NCI-H748 (cell line): ENCODE measurements at regions not wholly inside any gene's neighbourhood (a gene's known extent, or its start where the extent isn't known, plus 50 kb on each side); places are given as distances from the start of the nearest gene placed in this dataset.
"Not testable (repeated sequence)": the region's sequence is repeated elsewhere in the genome, so short reads cannot be mapped to it uniquely, and the experiment has no call there.

Source experiments
- DNase-seq: peaks from one replicate; lab custom pipeline; 2025; ENCODE audit not compliant: unreplicated experiment; lab: John Stamatoyannopoulos, UW

GRCh38 chr3:27560484-27561056 lies 76.4 kb upstream of the SLC4A7 start:
- DNase-seq, result no peak

DNA sequence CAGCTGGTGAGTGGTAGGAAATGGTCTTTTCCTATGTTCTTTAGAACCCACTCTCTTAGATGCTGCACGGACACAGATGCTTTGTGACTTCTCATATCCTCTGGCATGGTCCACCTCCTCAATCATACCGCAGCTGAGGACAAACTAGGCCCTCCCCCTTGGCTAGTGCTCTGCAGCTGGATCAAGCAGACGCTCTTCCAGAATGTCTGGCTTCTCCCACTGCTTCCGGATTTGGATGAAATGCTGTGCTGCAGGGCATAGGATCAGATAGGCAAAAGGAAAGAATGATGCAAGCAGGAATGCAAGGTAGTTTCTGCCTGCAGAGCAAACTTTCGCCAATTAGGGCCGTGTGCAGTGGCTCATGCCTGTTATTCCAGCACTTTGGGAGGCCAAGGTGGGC lies 75.7 kb upstream of the SLC4A7 start:
- DNase-seq, result no peak

- no peak for DNase-seq
These were observed 75.2 kb upstream of the SLC4A7 start for GRCh38 chr3:27559381-27559780.

DNA sequence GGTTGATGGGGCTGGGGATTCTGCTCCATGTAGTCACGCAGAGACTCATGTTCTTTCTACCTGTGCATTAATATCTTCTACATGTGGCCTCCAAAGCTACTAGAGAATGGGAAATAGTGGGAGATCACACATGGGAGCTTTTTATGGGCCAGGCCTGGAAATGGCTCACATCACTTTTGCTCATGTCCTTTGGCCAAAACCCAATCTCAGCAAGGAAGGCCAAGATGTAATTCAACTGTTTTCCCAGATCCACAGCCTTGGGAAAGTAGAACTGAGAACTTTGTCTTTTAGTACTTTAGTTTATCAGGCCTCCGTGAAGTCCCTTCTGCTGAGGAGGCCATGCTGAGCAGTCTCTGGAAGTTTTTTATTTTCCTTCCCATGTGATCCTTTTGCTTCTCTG lies 73.2 kb upstream of the SLC4A7 start:
- no peak for DNase-seq

- DNase-seq, result no peak
These were observed 72.7 kb upstream of the SLC4A7 start for GRCh38 chr3:27556887-27557286.

DNA sequence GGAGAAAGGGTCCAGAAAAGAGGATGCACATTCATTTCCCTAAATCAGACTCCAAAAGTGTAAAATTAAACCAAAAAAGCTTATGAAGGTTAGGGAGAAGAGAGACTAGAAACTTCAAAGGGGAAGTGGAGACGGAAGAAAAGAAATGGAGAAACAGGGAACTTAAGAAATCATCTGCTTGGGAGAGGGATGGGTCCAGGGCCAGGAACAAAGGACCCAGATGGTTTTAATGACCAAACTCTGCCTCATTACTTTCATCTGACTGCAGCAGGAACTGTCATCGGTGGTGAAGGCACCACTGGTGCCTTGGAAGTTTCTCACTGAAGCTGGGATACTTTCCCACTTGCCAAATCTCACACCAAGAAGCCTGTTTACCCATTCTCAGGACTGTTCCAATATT lies 70.5 kb upstream of the SLC4A7 start:
- no peak for DNase-seq

DNA sequence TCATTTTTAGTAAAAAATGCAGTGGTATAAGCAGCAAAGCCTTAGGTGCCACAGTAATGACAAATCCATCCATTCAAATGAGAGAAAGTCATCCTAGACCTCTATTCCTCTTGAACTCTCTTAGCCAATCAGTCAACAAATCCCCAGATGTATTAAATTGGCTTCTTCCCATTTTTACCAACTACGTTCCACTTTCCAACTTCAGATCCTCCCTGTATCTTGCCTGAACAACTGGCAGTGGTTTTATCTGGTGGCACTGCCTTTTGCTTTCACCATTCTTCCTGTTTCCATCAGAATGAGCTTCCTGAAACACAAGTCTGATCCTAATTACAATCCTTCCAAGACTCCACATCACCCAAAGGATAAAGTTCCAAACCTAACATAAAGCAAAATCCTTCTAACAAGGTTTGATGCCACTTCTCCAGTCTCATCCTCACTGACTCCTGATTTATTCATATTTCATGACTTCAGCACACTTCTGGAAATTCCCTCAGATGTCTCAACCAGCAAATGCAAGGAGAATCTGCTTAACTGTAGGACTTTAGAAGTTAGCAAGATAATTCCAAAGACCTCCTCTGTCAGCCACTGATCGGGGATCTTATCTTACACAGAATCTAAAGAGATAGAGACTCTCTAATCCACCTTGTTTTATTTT lies 69.8 kb upstream of the SLC4A7 start:
- DNase-seq, result no peak

DNA sequence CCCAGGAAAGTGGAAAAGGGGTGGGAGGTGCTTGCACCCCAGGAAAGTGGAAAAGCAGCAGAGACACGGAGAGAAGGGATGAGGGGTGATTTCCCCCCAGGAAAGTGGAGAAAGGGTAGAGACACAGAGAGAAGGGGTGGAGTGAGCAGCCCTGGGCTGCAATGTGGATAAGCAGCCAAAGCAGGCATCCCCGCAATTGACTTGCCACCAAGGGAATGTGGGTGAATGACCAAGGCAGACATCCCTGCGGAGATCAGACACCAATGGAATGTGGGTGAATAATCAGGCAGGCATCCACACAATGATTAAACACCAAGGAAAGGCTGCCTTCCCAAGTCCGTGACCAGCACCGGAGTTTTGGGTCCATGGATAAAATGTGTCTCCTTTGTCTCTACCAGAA lies 68.5 kb upstream of the SLC4A7 start:
- not testable (repeated sequence) for DNase-seq

GRCh38 chr3:27551413-27551812 lies 67.2 kb upstream of the SLC4A7 start:
- not testable (repeated sequence) for DNase-seq

DNA sequence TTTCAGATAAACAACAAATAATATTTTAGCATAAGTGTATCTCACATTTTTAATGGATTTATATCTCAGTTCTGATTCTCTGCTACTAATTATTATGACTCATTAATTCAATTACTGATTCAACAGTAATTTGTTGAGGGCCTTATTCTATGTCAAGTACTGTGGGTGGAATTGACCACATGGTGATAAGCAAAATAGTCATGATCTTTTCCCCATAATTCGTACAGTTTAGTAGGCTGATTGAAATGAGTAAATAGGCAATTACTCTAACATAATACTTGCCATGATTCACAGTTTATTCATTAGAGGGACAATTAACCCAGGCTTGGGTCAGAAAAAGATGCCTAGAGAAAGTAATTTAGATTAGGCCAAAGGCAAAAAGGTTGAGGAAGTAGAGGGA lies 60.9 kb upstream of the SLC4A7 start:
- DNase-seq, result no peak

DNA sequence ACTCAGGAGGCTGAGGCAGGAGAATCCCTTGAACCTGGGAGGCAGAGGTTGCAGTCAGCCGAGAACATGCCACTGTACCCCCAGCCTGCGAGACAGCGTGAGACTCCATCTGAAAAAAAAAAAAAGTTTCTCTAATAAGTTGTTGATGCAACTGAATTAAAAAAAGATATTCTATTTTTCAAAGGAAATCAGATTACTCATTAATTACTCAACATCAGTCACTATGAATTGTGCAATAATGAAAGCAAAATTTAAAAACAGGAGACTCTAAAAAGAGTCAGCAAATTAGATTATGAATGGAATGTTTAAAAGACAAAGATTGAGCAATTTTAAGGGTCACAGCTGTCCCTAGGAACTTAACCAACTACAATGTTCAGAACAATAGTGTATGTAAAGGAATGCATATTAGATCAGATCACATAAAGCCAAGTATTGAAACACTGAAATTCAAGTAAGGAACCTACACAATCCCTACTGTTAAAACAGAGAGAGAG lies 60.2 kb upstream of the SLC4A7 start:
- no peak for DNase-seq

DNA sequence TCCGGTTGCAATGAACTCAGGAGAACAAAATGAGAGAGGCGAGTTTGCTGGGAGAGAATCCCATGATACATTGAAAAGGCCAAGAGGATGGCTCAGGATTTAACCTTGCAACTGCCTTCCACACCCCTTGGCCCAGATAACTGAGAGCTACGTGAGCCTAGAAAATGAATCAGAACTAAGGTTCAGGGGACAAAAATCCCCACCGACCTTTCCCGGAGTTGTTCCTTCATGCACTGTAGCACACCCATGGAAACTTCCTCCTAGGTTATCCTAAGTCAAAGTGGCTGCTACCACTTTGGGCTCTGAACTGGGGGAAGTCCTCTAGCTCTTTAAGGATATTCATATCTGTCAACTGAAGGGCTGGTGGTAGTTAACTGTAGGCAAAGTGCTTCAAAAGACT lies 58.3 kb upstream of the SLC4A7 start:
- no peak for DNase-seq

- DNase-seq, result no peak
These were observed 56.0 kb upstream of the SLC4A7 start for GRCh38 chr3:27540231-27540630.

DNA sequence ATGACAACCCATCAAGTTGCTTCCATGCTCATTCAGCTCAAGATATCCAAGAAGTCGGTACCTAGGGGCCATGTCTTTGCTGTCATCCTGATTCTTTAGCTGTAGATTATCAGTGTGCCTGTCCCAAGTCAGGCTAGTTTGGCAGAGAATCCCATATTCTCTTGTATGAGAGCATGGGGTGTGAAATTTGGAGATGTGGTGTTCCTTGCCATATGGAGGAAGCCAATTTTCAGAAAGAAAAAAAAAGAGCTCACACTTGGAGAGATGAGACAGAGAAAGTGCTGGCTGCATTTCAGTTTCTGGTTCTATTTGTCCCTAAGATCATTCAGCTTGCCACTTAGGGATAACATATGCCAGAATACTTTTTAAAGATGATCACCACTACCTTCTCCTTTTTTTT lies 52.3 kb upstream of the SLC4A7 start:
- no peak for DNase-seq

- no peak for DNase-seq
These were observed 51.7 kb upstream of the SLC4A7 start for GRCh38 chr3:27535809-27536392.

- DNase-seq, result no peak
These were observed 49.8 kb upstream of the SLC4A7 start for GRCh38 chr3:27533718-27534573.
